ENCODE measurements at regions not wholly inside any gene's neighbourhood (a gene's known extent, or its start where the extent isn't known, plus 50 kb on each side); places are given as distances from the start of the nearest gene placed in this dataset.

- DNase-seq, result no peak
Measured at GRCh38 chr5:175282611-175283225, 161.3 kb downstream of the DRD1 start.

- DNase-seq, result no peak
Measured at GRCh38 chr5:175281714-175282113, 162.3 kb downstream of the DRD1 start.

GRCh38 chr5:175281257-175281656, 162.7 kb downstream of the DRD1 start:
- DNase-seq, result no peak

GRCh38 chr5:175279506-175279905, 164.5 kb downstream of the DRD1 start:
- DNase-seq, result no peak

GRCh38 chr5:175275748-175276147, 168.2 kb downstream of the DRD1 start:
- DNase-seq, result no peak

- DNase-seq, result no peak
Measured at GRCh38 chr5:175275097-175275496, 168.9 kb downstream of the DRD1 start.

- DNase-seq, result no peak
Measured at GRCh38 chr5:175274171-175274570, 169.8 kb downstream of the DRD1 start.

GRCh38 chr5:175264406-175264805, 179.6 kb downstream of the DRD1 start:
- no peak for DNase-seq

- DNase-seq, result no peak
Measured at GRCh38 chr5:175263776-175264175, 180.2 kb downstream of the DRD1 start.

- no peak for DNase-seq
Measured at GRCh38 chr5:175261526-175261925, 182.5 kb downstream of the DRD1 start.

- no peak for DNase-seq
Measured at GRCh38 chr5:175261037-175261436, 182.9 kb downstream of the DRD1 start.

- DNase-seq, result no peak
Measured at GRCh38 chr5:175257847-175258194, 186.2 kb downstream of the DRD1 start.

- no peak for DNase-seq
Measured at GRCh38 chr5:175257128-175257846, 186.7 kb downstream of the DRD1 start.

- DNase-seq, result no peak
Measured at GRCh38 chr5:175254155-175254554, 189.8 kb downstream of the DRD1 start.

- no peak for DNase-seq
Measured at GRCh38 chr5:175253597-175253996, 190.4 kb downstream of the DRD1 start.

- DNase-seq, result no peak
Measured at GRCh38 chr5:175252234-175252805, 191.7 kb downstream of the DRD1 start.

GRCh38 chr5:175250426-175250825, 193.6 kb downstream of the DRD1 start:
- DNase-seq, result no peak

- no peak for DNase-seq
Measured at GRCh38 chr5:175248416-175248905, 195.5 kb downstream of the DRD1 start.

GRCh38 chr5:175246889-175247520, 197.0 kb downstream of the DRD1 start:
- no peak for DNase-seq

GRCh38 chr5:175246242-175246888, 197.6 kb downstream of the DRD1 start:
- DNase-seq, result no peak

- DNase-seq, result no peak
Measured at GRCh38 chr5:175243441-175243840, 200.5 kb downstream of the DRD1 start.

GRCh38 chr5:175242207-175242606, 201.8 kb downstream of the DRD1 start:
- no peak for DNase-seq

- DNase-seq, result no peak
Measured at GRCh38 chr5:175238326-175238725, 205.7 kb downstream of the DRD1 start.
